Fibroblast of villous mesenchyme (primary cell): ENCODE measurements at regions not wholly inside any gene's neighbourhood (a gene's known extent, or its start where the extent isn't known, plus 50 kb on each side); places are given as distances from the start of the nearest gene placed in this dataset.

Experiments used
- DNase-seq: peaks from one replicate; pipeline ENCODE4 v3.0.0-alpha.2; 2010; ENCODE audit warnings: low read depth
- H3K4me3 ChIP-seq: 2 replicates; pipeline ENCODE4 v1.5.1; 2011; ENCODE audit warnings: low read depth, mild to moderate bottlenecking, low read length
- CTCF ChIP-seq: IDR thresholded peaks from 2 replicates; pipeline ENCODE4 v1.5.1; 2012; ENCODE audit warnings: low read depth, mild to moderate bottlenecking, low read length; ENCODE audit not compliant: insufficient read depth

GRCh38 chr6:1111361-1111760 lies 200.5 kb upstream of the FOXQ1 start:
- DNase-seq, result no peak
- TF ChIP-seq CTCF, result no peak
- no peak overlapping the region for H3K4me3 ChIP-seq

GRCh38 chr6:1110941-1111349 lies 201.0 kb upstream of the FOXQ1 start:
- H3K4me3 ChIP-seq, result no peak overlapping the region
- no peak for TF ChIP-seq CTCF
- DNase-seq, result no peak

DNA sequence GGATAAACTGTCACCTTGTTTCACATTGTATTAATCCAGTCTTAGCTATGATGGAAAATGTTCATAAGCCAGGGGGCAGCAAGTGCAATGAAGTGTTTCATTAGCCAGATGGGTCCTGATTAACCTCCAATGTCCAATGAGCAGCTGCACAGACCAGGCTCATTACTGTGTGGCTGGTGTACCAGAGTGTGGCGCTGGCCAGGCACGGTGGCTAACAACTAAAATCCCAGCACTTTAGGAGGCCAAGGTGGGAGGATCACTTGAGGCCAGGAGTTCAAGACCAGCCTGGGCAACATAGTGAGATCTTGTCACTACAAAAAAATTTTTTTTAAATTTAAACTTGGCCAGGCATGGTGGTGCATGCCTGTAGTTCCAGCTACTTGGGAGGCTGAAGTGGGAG lies 201.7 kb upstream of the FOXQ1 start:
- DNase-seq, result peak; percentile 9
- H3K4me3 ChIP-seq, result no peak overlapping the region
- no peak for TF ChIP-seq CTCF

GRCh38 chr6:1109134-1109533 lies 202.8 kb upstream of the FOXQ1 start:
- TF ChIP-seq CTCF, result no peak
- no peak for DNase-seq
- H3K4me3 ChIP-seq, result no peak overlapping the region

DNA sequence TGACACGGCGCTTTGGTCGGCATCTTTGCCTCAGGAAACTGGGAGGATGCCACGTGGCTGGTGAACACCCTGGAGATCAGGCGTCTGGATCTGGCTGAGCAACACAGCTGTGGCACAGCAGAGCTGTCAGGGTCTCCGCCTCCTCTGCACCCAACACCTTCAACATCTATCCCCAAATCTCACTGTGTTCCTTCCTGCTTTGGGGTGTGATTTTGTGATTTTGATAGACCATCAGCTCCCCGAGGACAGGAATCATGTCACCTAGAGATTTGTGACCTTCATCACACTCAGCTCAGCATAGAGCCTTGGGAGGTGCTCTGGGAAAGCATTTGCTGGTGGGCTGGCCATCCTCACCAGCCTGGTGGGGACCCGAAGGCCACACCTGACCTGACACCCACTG lies 203.7 kb upstream of the FOXQ1 start:
- H3K4me3 ChIP-seq, result no peak overlapping the region
- no peak for TF ChIP-seq CTCF
- DNase-seq, result no peak

DNA sequence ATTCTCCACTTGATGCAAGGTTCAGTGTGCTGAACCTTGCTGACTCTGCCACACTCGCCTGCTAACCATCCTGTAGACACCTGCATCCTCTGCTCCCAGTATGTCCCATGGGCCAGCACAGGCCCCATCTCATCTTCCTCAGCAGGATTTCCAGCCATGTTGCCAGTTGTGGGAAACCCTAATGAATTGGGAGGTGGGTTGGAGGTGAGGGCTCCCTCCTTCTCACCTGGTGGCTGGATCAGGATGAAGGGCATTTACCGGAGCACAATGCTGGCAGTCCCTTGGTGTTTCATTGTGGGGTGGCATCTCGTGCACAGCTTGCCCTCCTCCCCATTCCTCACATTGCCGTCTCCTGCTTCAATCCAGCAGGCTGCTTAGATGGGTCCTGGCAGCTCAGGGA lies 204.3 kb upstream of the FOXQ1 start:
- no peak for DNase-seq
- H3K4me3 ChIP-seq, result no peak overlapping the region
- no peak for TF ChIP-seq CTCF

DNA sequence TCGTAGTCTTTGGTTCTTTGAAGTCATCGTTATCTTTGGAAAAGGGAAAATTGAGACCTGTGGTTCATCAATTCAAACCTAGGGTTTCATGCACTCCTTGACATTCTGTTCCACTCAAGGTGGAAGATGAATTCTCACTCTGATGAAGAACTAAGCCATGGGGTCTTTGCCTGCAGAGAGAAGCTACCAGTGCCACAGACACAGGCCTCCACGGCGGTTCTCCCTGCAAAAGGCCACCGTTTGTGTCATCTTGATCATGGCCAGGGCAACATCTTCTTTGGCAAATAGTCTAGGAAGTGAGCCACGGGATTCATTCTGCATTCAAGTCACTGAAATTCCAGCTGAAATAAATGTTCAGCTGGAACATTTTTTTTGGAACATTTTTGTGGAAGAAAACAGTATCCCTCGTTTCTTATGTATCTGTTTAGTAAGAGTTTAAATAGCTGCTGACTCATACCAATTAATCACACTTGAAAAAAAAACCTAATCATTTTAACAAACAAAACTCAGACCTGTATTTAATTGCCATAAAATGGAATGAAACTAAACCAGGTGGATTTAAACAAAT lies 206.0 kb upstream of the FOXQ1 start:
- no peak overlapping the region for H3K4me3 ChIP-seq
- TF ChIP-seq CTCF, result no peak
- DNase-seq, result no peak
